Fibroblast of mammary gland (primary cell): ENCODE measurements at regions not wholly inside any gene's neighbourhood (a gene's known extent, or its start where the extent isn't known, plus 50 kb on each side); places are given as distances from the start of the nearest gene placed in this dataset.

Source experiments
- DNase-seq: peaks from one replicate; pipeline ENCODE4 v3.0.0-alpha.2; 2010; ENCODE audit warnings: low read depth
- H3K4me3 ChIP-seq: 2 replicates; pipeline ENCODE4 v1.5.1; 2011; ENCODE audit warnings: low read depth, mild to moderate bottlenecking, low read length, moderate library complexity; ENCODE audit not compliant: control insufficient read depth
- CTCF ChIP-seq: conservative IDR thresholded peaks from 2 replicates; pipeline ENCODE4 v1.5.1; 2011; ENCODE audit warnings: low read depth, low read length, inconsistent platforms; ENCODE audit not compliant: control insufficient read depth, insufficient read depth

GRCh38 chr11:134654161-134654915 lies 242.3 kb upstream of the B3GAT1 start:
- TF ChIP-seq CTCF = no peak
- no peak overlapping the region for H3K4me3 ChIP-seq
- DNase-seq = no peak

- no peak overlapping the region for H3K4me3 ChIP-seq
- no peak for TF ChIP-seq CTCF
- no peak for DNase-seq
Measured at GRCh38 chr11:134652586-134653255, 240.7 kb upstream of the B3GAT1 start.

GRCh38 chr11:134647066-134647743 lies 235.2 kb upstream of the B3GAT1 start:
- H3K4me3 ChIP-seq = no peak overlapping the region
- no peak for DNase-seq
- TF ChIP-seq CTCF = no peak

- H3K4me3 ChIP-seq = no peak overlapping the region
- no peak for DNase-seq
- TF ChIP-seq CTCF = no peak
Measured at GRCh38 chr11:134646561-134646960, 234.5 kb upstream of the B3GAT1 start.

GRCh38 chr11:134645576-134645975 lies 233.5 kb upstream of the B3GAT1 start:
- DNase-seq = no peak
- no peak for TF ChIP-seq CTCF
- no peak overlapping the region for H3K4me3 ChIP-seq

- TF ChIP-seq CTCF = no peak
- no peak overlapping the region for H3K4me3 ChIP-seq
Measured at GRCh38 chr11:134644476-134645456, 232.7 kb upstream of the B3GAT1 start.

More at GRCh38 chr11:134644476-134645456, 232.7 kb upstream of the B3GAT1 start:
- no peak for DNase-seq
